Lower lobe of right lung (tissue), 2 donors: ENCODE measurements at regions not wholly inside any gene's neighbourhood (a gene's known extent, or its start where the extent isn't known, plus 50 kb on each side); places are given as distances from the start of the nearest gene placed in this dataset.
"Not testable (repeated sequence)": the region's sequence is repeated elsewhere in the genome, so short reads cannot be mapped to it uniquely, and the experiment has no call there.

Source experiments
- ATAC-seq, 2 donors: fragments of 200-7000 bp; cut with Tn5 transposase; one replicate each; pipeline ENCODE4 v1.9.1; 2020 to 2022; ENCODE audit warnings: mild to moderate bottlenecking in 2 of 2, moderate library complexity in 2 of 2
- DNase-seq: peaks from one replicate; pipeline ENCODE4 v3.0.0-alpha.2; 2020
- H3K27ac ChIP-seq: fragments of 200-600 bp; one replicate; pipeline ENCODE4 v1.8.0; 2022
- H3K27me3 ChIP-seq: fragments of 200-600 bp; one replicate; pipeline ENCODE4 v1.8.0; 2022; ENCODE audit warnings: low read depth
- H3K36me3 ChIP-seq: fragments of 200-600 bp; one replicate; pipeline ENCODE4 v1.8.0; 2022; ENCODE audit warnings: mild to moderate bottlenecking
- H3K4me1 ChIP-seq: fragments of 200-600 bp; one replicate; pipeline ENCODE4 v1.8.0; 2022
- H3K4me3 ChIP-seq: fragments of 200-600 bp; one replicate; pipeline ENCODE4 v1.8.0; 2022; ENCODE audit warnings: mild to moderate bottlenecking
- H3K9me3 ChIP-seq: fragments of 200-600 bp; one replicate; pipeline ENCODE4 v1.8.0; 2022
- intact Hi-C: fragments of 100-400 bp; cut with DNase I; formaldehyde crosslinking; loops from one replicate; pipeline ENCODE4 v1.11.0; 2022
- TF ChIP-seq, protein P1 (sequence below): fragments of 200-600 bp; IDR thresholded peaks from one replicate; pipeline ENCODE4 v1.8.0; 2022; ENCODE audit warnings: antibody characterized with exemption, mild to moderate bottlenecking
- donor health status: DM: no; HTN: yes; CAD: no; lungs with severe emphysema.

DNA sequence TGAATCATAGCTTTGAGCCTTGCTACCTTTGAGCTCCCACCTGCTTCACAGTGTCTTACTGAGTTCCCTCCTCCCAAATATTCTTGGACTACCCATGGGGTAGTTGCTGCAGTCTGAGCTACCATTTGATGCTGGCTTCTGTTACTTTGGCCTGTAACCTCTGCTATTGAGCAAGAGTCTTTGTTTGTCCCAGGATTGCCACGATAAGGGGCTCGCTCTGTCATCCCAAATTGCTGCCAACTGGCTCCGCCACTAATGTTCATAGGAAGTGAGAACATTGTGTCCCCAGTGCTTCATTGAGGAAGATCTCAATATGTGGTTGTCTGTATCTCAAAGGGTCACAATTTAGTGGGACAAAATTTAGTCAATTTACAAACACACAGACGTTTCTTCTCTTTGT, 103.8 kb downstream of the TRIM43 start:
- Histone ChIP-seq H3K9me3 (no peaks in the 10 kb centered on the region), H3K4me3 (no peak overlapping the region), H3K36me3 (no peaks in the 10 kb centered on the region), H3K27ac (no peak overlapping the region), H3K4me1 (no peaks in the 10 kb centered on the region), H3K27me3 (no peaks in the 10 kb centered on the region)
- DNase-seq (no peak), ATAC-seq (peak in 1 of 2 donors; percentile 43)
- intact Hi-C loops = no loop called here
- TF ChIP-seq, protein P1, sequence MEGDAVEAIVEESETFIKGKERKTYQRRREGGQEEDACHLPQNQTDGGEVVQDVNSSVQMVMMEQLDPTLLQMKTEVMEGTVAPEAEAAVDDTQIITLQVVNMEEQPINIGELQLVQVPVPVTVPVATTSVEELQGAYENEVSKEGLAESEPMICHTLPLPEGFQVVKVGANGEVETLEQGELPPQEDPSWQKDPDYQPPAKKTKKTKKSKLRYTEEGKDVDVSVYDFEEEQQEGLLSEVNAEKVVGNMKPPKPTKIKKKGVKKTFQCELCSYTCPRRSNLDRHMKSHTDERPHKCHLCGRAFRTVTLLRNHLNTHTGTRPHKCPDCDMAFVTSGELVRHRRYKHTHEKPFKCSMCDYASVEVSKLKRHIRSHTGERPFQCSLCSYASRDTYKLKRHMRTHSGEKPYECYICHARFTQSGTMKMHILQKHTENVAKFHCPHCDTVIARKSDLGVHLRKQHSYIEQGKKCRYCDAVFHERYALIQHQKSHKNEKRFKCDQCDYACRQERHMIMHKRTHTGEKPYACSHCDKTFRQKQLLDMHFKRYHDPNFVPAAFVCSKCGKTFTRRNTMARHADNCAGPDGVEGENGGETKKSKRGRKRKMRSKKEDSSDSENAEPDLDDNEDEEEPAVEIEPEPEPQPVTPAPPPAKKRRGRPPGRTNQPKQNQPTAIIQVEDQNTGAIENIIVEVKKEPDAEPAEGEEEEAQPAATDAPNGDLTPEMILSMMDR = no peak

DNA sequence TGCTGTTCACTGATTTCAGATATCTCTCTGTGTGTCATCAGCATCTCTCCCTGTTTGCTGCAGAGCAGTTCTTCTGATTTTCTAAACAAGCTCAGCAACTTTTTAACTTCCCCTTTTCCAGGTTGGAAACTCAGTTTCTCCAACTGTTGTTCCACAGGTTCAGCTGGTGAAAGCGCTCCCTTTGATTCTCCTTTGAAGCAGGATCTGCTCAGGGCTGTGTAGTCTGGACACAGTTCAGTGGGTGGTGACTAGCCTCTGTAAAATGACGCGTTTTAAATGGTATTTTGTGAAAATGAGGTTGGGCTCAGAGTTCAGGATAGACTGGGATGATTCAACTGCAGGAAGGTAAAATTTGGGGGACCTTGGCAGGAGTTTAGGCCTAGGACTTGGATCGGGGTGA, 106.3 kb downstream of the TRIM43 start:
- Histone ChIP-seq H3K36me3 (no peaks in the 10 kb centered on the region), H3K4me3 (no peak overlapping the region), H3K4me1 (no peaks in the 10 kb centered on the region), H3K27ac (no peak overlapping the region), H3K9me3 (no peaks in the 10 kb centered on the region), H3K27me3 (no peaks in the 10 kb centered on the region)
- ATAC-seq = no peak
- TF ChIP-seq, protein P1 = no peak
- intact Hi-C loops = no loop called here
- no peak for DNase-seq

DNA sequence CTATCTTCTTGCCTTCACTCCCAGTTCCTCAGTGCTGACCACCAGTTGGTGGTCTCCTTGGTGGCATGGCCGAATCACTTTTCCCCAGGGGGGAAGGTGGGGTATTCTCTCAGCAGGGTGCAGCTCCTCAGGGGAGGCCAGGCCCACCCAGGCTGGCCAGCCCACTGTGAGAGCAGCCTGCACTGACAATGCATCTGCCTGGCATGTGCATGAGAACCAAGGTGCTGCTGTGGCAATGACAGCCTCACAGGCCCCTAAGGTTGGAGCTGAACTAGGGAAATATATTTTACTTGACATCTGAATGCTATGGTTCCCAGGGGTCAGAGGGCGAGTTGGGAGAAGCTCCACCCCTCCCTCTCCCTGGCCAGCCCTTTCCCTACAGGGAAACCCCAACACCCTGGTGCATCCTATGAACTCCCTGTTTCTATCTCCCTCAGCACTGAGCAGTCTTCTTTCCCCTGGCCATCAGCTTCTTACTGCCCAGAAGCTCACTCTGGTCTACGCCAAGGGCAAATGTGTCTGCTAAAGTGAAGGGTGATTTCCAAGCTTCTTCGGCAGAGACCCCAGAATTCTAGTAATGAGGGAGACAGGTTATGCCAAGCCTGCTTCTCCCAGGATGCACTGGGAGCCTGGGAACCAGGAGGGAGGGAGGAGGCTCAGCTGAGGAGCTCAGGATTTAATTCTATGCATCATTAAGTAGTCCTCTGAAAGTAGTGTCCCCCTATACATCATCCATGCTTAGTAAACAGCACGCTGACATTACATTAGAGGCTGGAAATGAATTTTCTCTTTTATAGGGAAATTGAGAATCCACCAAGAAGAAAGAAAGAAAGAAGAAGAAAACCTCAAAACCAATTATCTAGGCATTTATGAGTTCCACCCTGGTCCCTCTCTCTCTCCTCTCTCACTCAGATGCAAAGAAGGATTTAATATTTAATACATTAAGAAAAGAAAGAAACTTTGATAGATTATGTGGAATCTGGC, 107.7 kb downstream of the TRIM43 start:
- H3K9me3 ChIP-seq, DNase-seq, H3K4me1 ChIP-seq, H3K4me3 ChIP-seq, H3K36me3 ChIP-seq, ATAC-seq, intact Hi-C loops, H3K27ac ChIP-seq, H3K27me3 ChIP-seq: not testable (repeated sequence)

DNA sequence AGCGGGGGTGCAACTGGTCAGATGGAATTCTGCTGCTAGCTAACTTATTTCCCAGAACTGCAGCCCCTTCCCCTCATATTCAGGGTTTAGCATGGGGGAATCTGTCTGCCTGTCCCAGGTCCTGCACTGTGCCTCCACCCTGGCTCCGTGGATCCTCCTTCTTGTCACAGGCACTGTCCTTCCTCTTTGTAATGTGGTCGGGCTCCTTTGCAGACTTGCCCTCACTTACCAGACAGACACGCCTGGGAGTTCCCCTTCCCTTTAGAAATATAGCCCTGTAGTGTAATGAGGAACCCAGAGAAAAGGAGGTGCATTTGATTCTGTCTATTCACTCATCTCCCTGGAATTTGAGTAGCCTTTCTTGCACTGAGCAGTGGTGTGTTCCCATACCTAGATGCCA, 108.7 kb downstream of the TRIM43 start:
- intact Hi-C loops = no loop called here
- DNase-seq (no peak), ATAC-seq (peak; percentile 52 to 81)
- Histone ChIP-seq H3K4me1 (no peaks in the 10 kb centered on the region), H3K4me3 (no peak overlapping the region), H3K36me3 (no peaks in the 10 kb centered on the region), H3K27me3 (no peaks in the 10 kb centered on the region), H3K9me3 (no peaks in the 10 kb centered on the region), H3K27ac (no peak overlapping the region)
- TF ChIP-seq, protein P1 = no peak

DNA sequence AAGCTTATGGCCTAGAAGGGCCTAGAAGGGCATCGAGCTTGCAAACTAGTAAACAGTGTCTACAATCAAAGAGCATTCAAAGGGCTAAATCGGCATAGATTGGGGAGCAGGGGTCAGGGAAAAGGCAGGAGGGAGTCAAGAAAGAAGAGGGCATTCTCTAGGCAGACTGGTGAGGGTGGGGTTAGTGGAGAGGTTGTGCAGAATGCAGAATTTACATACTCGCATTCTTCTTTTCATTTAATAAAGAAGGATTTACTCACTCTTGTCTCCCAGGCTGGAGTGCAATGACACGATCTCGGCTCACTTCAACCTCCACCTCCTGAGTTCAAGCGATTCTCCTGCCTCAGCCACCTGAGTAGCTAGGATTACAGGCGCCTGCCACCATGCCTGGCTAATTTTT, 110.7 kb downstream of the TRIM43 start:
- ATAC-seq (no peak), DNase-seq (no peak)
- no peaks in the 10 kb centered on the region for H3K27me3 ChIP-seq
- no peak overlapping the region for H3K4me3 ChIP-seq
- intact Hi-C loops = no loop called here
- no peaks in the 10 kb centered on the region for H3K9me3 ChIP-seq
- no peaks in the 10 kb centered on the region for H3K4me1 ChIP-seq
- H3K36me3 ChIP-seq = no peaks in the 10 kb centered on the region
- H3K27ac ChIP-seq = no peak overlapping the region
- TF ChIP-seq, protein P1 = no peak

DNA sequence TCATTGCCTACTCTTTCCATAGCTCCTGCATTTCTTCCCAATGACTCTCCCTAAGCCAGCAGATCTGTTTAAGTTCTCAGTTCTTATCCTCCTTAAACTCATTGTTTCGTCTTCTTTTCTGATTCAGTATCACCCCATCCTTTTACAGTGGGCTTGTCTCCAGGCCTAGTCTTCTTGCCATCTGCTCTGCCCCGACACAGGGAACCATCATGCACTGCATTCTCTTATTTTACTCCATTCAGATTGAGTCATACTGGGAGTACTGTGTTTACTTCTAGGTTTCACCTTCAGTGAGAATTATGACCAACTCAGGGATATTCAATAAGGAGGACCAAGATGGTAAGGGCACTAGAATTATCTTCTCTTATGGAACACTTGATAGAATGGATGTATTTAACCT, 115.4 kb downstream of the TRIM43 start:
- H3K36me3 ChIP-seq, H3K4me1 ChIP-seq, H3K9me3 ChIP-seq, intact Hi-C loops, ATAC-seq, H3K27me3 ChIP-seq, DNase-seq, H3K4me3 ChIP-seq, H3K27ac ChIP-seq: not testable (repeated sequence)
